Endothelial cell of umbilical vein (primary cell): ENCODE measurements at regions not wholly inside any gene's neighbourhood (a gene's known extent, or its start where the extent isn't known, plus 50 kb on each side); places are given as distances from the start of the nearest gene placed in this dataset.

ENCODE experiments used
- BruUV-seq: library from RNA; stranded (reverse); fragments of 400-500 nt; replicated peaks from 2 replicates; lab custom pipeline; 2021; lab: Mats Ljungman, UMichigan
- CTCF ChIA-PET: fragments of 300-600, 350-600 bp; sonication (Branson Sonifier 250); formaldehyde crosslinking; loops from one replicate; lab custom pipeline; 2021; ENCODE audit warnings: antibody characterized with exemption, inconsistent platforms; lab: Charles Lee
- POLR2A ChIA-PET: fragments of 300-600, 350-600 bp; sonication (Branson Sonifier 250); formaldehyde crosslinking; loops from one replicate; lab custom pipeline; 2021; ENCODE audit warnings: antibody characterized with exemption, inconsistent platforms; lab: Charles Lee
- DNase-seq: peaks from one replicate; pipeline ENCODE4 v3.0.0-alpha.2; 2011; ENCODE audit warnings: low read depth, low spot score
- FAIRE-seq: peaks from 2 replicates; lab custom pipeline; 2011; peaks lifted over from hg19 to GRCh38; lab: Jason Lieb, UNC
- H2AFZ ChIP-seq: 2 replicates; pipeline ENCODE4 v1.6.0; 2012; ENCODE audit warnings: low read depth, low read length, control low read depth, inconsistent platforms
- H3K27ac ChIP-seq: 2 replicates; pipeline ENCODE4 v1.5.1; 2011; ENCODE audit warnings: low read depth, mild to moderate bottlenecking, control low read depth, low read length, moderate library complexity; ENCODE audit not compliant: insufficient read depth
- H3K27me3 ChIP-seq, 2 experiments: 2 replicates each; pipeline versions ENCODE4 v1.6.0 to v1.6.1; 2011; ENCODE audit warnings: low read length in 2 of 2, mixed read lengths in 1 of 2; ENCODE audit not compliant: control insufficient read depth in 2 of 2, insufficient read depth in 2 of 2
- H3K36me3 ChIP-seq, 2 experiments: 2 replicates in 1 of 2; 3 replicates in 1 of 2; pipeline ENCODE4 v1.5.1; 2011; ENCODE audit warnings: low read length in 2 of 2, mild to moderate bottlenecking in 1 of 2, moderate library complexity in 1 of 2; ENCODE audit not compliant: control insufficient read depth in 2 of 2, insufficient read depth in 2 of 2; ENCODE audit errors: extremely low read depth in 1 of 2
- H3K4me1 ChIP-seq: 3 replicates; pipeline ENCODE4 v1.5.1; 2011; ENCODE audit warnings: mild to moderate bottlenecking, low read length; ENCODE audit not compliant: control insufficient read depth, insufficient read depth; ENCODE audit errors: extremely low read depth
- H3K4me2 ChIP-seq: 2 replicates; pipeline ENCODE4 v1.6.1; 2011; ENCODE audit warnings: low read length, control low read depth, mixed read lengths; ENCODE audit not compliant: insufficient read depth
- H3K4me3 ChIP-seq, 3 experiments: fragments of 200-600 bp in 1 of 3; sonication (generic), shearing (Covaris generic) in 1 of 3; replicated peaks in 1 of 3; 2 replicates each; pipeline ENCODE4 v1.5.1; 2011 to 2016; ENCODE audit warnings: control low read depth in 3 of 3, low read length in 3 of 3, mild to moderate bottlenecking in 2 of 3, inconsistent platforms in 1 of 3, low read depth in 1 of 3, moderate library complexity in 1 of 3; ENCODE audit not compliant: insufficient read depth in 1 of 3
- H3K79me2 ChIP-seq: 2 replicates; pipeline ENCODE4 v1.6.0; 2012; ENCODE audit warnings: low read length, inconsistent platforms; ENCODE audit not compliant: control insufficient read depth, insufficient read depth
- H3K9ac ChIP-seq: replicated peaks from 2 replicates; pipeline ENCODE3; 2011; ENCODE audit warnings: low read length, control low read depth; ENCODE audit not compliant: insufficient read depth; ENCODE audit errors: extremely low read depth
- H3K9me1 ChIP-seq: replicated peaks from 3 replicates; pipeline ENCODE4 v1.6.0; 2011; ENCODE audit warnings: mild to moderate bottlenecking, low read length; ENCODE audit not compliant: control insufficient read depth, insufficient read depth; ENCODE audit errors: extremely low read depth
- H3K9me3 ChIP-seq: replicated peaks from 2 replicates; pipeline ENCODE4 v1.5.1; 2012; ENCODE audit warnings: low read length, inconsistent platforms; ENCODE audit not compliant: control insufficient read depth, insufficient read depth
- H4K20me1 ChIP-seq: replicated peaks from 2 replicates; pipeline ENCODE3; 2011; ENCODE audit warnings: mild to moderate bottlenecking, low read length; ENCODE audit not compliant: control insufficient read depth, insufficient read depth; ENCODE audit errors: extremely low read depth
- CTCF ChIP-seq, 2 donors: IDR thresholded peaks; 1 replicate in 1 of 2; 2 replicates in 1 of 2; pipeline ENCODE4 v1.5.1; 2011; ENCODE audit warnings: low read length in 2 of 2, mild to moderate bottlenecking in 2 of 2, moderate library complexity in 2 of 2, control low read depth in 1 of 2, inconsistent platforms in 1 of 2, low read depth in 1 of 2; ENCODE audit not compliant: insufficient read depth in 1 of 2; ENCODE audit errors: extremely low read depth in 1 of 2
- EZH2 ChIP-seq: IDR thresholded peaks from 2 replicates; pipeline ENCODE4 v1.6.1; 2012; ENCODE audit warnings: borderline replicate concordance, low read depth, mild to moderate bottlenecking, moderate library complexity, low read length, inconsistent platforms; ENCODE audit not compliant: severe bottlenecking
- FOS ChIP-seq: IDR thresholded peaks from 2 replicates; pipeline ENCODE4 v1.6.1; 2011; ENCODE audit warnings: mild to moderate bottlenecking, low read length, moderate library complexity, borderline replicate concordance; ENCODE audit not compliant: insufficient read depth
- GATA2 ChIP-seq: IDR thresholded peaks from 2 replicates; pipeline ENCODE4 v1.7.0; 2011; ENCODE audit warnings: low read depth, mild to moderate bottlenecking, moderate library complexity, mixed read lengths, low read length; ENCODE audit not compliant: insufficient read length, insufficient read depth
- JUN ChIP-seq: IDR thresholded peaks from 2 replicates; pipeline ENCODE4 v1.6.1; 2011; ENCODE audit warnings: borderline replicate concordance, low read depth; ENCODE audit not compliant: insufficient read length, insufficient read depth
- MYC ChIP-seq: IDR thresholded peaks from one replicate; pipeline ENCODE4 v1.6.1; 2011; ENCODE audit warnings: mild to moderate bottlenecking, low read depth, low read length
- POLR2A ChIP-seq: IDR thresholded peaks from 2 replicates; pipeline ENCODE4 v1.6.1; 2012; ENCODE audit warnings: low read depth, mild to moderate bottlenecking, control low read depth, low read length
- POLR2AphosphoS5 ChIP-seq: IDR thresholded peaks from 2 replicates; pipeline ENCODE4 v1.6.1; 2012; ENCODE audit warnings: low read depth, mild to moderate bottlenecking, control low read depth, low read length, moderate library complexity; ENCODE audit not compliant: insufficient read depth
- dilution Hi-C: fragments of 300-500 bp; cut with MboI; formaldehyde crosslinking; loops from one replicate; pipeline ENCODE4 v1.15.0; 2019; ENCODE audit warnings: low sequenced_read_pairs; ENCODE audit not compliant: extremely low pct_ligation_motif_present
- intact Hi-C: fragments of 100-400 bp; cut with micrococcal nuclease; formaldehyde crosslinking; loops from one replicate; pipeline ENCODE4 v1.10.0; 2022
- TF ChIP-seq, protein P1 (sequence below): IDR thresholded peaks from 2 replicates; pipeline ENCODE4 v1.6.1; 2011; ENCODE audit not compliant: insufficient read depth, insufficient read length

GRCh38 chr9:118209343-118209742 is 505.1 kb downstream of the TLR4 start:
- dilution Hi-C loops: no loop called here
- no peak for TF ChIP-seq POLR2AphosphoS5
- no peak for TF ChIP-seq MYC
- TF ChIP-seq CTCF (IDR thresholded peaks at IDR 0.05; ENCODE audit: extremely low read depth in 1 of 2, insufficient read depth in 1 of 2, low read depth in 1 of 2, low read length in 2 of 2): no peak
- no peak for TF ChIP-seq POLR2A
- TF ChIP-seq GATA2: no peak
- no peak for TF ChIP-seq JUN
- TF ChIP-seq, protein P1, sequence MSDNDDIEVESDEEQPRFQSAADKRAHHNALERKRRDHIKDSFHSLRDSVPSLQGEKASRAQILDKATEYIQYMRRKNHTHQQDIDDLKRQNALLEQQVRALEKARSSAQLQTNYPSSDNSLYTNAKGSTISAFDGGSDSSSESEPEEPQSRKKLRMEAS: no peak
- Histone ChIP-seq H3K9me1 (no peaks in the 10 kb centered on the region), H4K20me1 (no peaks in the 10 kb centered on the region), H3K4me3 (no peak overlapping the region), H3K9me3 (peaks cover 2% of the 10 kb centered on the region), H3K4me2 (no peak overlapping the region), H2AFZ (no peak overlapping the region), H3K4me1 (no peaks in the 10 kb centered on the region), H3K36me3 (no peaks in the 10 kb centered on the region), H3K9ac (no peak overlapping the region), H3K27me3 (no peaks in the 10 kb centered on the region), H3K79me2 (no peaks in the 10 kb centered on the region), H3K27ac (no peak overlapping the region)
- ChIA-PET POLR2A (no interaction called here), CTCF (no interaction called here)
- BruUV-seq: no TSS peak
- FAIRE-seq: no peak
- no peak for DNase-seq
- intact Hi-C loops: no loop called here

DNA sequence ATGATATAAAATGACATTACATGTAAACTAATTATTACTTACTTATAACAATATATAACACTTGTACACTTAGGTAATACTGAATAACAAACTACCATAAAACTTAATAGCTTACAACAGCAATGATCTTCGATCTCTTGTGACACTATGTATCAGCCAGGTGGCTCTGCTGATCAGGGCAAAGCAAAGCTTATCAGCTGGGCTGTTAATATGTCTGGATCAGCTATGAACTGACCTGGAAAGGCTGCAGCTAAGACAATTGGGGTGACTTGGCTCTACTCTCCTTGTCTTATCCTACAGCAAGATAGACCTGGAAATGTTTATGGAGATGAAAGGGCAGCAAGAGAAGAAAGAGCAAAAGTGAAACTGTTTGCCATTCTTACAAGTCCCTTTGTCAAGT is 511.3 kb downstream of the TLR4 start:
- Histone ChIP-seq H3K36me3 (no peaks in the 10 kb centered on the region), H3K9me3 (no peaks in the 10 kb centered on the region), H3K79me2 (no peaks in the 10 kb centered on the region), H4K20me1 (no peaks in the 10 kb centered on the region), H3K4me3 (no peak overlapping the region), H3K9me1 (no peaks in the 10 kb centered on the region), H2AFZ (no peak overlapping the region), H3K27me3 (no peaks in the 10 kb centered on the region), H3K4me1 (no peaks in the 10 kb centered on the region), H3K9ac (no peak overlapping the region), H3K27ac (no peak overlapping the region), H3K4me2 (no peak overlapping the region)
- intact Hi-C loops: no loop called here
- ChIA-PET POLR2A (no interaction called here), CTCF (no interaction called here)
- dilution Hi-C loops: no loop called here
- FAIRE-seq (no peak), DNase-seq (no peak)
- BruUV-seq: no TSS peak
- TF ChIP-seq FOS (no peak), GATA2 (no peak), POLR2A (no peak), MYC (no peak), JUN (no peak), POLR2AphosphoS5 (no peak), EZH2 (no peak), CTCF (IDR thresholded peaks at IDR 0.05; ENCODE audit: extremely low read depth in 1 of 2, insufficient read depth in 1 of 2, low read depth in 1 of 2, low read length in 2 of 2) (no peak)
- TF ChIP-seq, protein P1: no peak
